NCI-H82 (cell line): ENCODE measurements at regions not wholly inside any gene's neighbourhood (a gene's known extent, or its start where the extent isn't known, plus 50 kb on each side); places are given as distances from the start of the nearest gene placed in this dataset.
"Not testable (repeated sequence)": the region's sequence is repeated elsewhere in the genome, so short reads cannot be mapped to it uniquely, and the experiment has no call there.

Source experiments
- DNase-seq: peaks from one replicate; lab custom pipeline; 2025; lab: John Stamatoyannopoulos, UW

DNA sequence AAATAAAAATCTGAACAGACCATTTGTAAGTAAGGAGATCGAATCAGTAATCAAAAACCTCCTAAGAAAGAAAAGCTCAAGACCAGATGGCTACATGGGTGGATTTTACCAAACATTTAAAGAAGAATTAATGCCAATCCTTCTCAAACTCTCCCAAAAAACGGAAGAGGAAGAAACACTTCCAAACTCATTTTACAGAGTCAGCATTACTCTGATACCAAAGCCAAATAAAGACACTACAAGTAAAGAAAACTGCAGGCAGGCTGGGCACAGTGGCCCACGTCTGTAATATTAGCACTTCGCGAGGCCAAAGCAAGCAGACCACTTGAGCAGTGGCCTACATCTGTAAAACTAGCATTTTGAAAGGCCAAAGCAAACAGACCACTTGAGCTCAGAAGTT lies 159.8 kb downstream of the DPY19L2 start:
- no peak for DNase-seq

DNA sequence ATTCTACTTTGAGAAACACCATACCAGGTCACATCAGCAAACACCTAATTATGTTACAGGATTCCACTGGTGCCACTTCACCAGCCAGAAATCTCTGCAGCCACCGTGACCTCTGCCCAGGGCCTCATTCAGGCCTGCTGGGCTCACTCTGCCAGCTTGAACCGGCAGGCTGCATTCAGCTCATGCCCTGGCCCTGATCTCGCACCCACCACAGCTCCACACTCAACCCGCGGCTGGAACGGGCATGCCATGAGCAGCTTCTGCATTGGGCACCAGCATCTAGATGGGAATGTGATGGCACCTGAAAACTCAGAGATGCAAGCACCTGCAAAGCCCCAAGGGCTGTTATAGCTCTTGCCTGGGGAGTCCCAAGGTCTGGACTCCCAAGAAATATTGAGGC lies 168.7 kb downstream of the DPY19L2 start:
- DNase-seq: no peak

DNA sequence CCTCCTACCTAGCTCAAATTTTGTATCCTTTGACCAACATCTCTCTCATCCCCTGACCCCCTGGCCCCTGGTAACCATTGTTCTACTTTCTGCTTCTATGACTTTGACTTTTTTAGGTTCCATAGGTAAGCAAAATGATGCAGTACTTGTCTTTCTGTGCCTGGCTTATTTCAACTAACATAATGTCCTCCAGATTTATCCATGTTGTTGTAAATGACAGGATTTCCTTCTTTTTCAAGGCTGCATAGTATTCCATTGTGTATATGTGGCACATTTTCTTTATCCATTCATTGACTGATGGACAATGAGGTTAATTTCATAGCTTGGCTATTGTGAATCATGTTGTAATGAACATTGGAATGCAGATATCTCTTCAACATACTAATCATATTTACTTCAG lies 170.1 kb downstream of the DPY19L2 start:
- no peak for DNase-seq

DNA sequence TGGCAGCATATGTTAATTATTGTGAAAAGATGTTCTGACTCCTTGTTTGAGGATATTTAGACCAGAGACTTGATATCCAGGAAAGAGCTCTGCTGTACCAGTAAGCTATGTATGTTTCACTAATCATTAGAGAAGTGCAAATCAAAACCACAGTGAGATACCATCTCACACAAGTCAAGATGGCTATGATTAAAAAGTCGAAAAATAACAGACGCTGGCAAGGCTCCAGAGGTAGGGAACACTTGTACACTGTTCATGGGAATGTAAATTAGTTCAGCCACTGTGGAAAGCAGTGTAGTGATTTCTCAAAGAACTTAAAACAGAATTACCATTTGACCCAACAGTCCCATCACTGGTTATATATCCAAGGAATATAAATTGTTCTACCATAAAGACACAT lies 171.6 kb downstream of the DPY19L2 start:
- no peak for DNase-seq

DNA sequence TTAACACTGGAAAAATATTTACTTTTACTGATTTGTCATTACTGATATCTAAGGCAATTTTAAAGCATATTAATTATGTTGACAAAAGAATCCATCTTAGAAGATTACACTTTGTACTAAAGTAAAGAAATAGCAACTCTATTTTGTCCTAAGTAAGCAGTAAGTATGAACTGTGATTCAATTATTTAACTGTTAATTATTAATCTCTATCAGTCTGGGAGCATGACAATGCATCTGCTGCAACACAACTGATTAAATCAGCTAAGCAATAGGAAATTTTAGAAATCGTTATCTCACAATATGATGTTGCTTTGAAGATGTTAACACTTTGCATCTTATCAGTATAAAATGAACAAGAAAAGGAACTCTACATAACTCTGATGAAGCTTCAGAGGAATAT lies 172.3 kb downstream of the DPY19L2 start:
- DNase-seq: no peak

DNA sequence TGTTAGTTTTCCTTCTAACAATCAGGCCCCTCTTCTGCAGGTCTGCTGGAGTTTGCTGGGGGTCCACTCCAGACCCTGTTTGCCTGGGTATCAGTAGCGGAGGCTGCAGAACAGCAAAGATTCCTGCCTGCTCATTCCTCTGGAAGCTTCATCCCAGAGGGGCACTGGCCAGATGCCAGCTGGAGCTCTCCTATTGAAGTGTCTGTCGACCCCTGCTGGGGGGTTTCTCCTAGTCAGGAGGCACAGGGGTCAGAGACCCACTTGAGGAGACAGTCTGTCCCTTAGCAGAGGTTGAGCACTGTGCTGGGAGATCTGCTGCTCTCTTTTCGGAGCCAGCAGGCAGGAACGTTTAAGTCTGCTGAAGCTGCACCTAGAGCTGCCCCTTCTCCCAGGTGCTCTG lies 174.9 kb downstream of the DPY19L2 start:
- DNase-seq: peak; percentile 23

DNA sequence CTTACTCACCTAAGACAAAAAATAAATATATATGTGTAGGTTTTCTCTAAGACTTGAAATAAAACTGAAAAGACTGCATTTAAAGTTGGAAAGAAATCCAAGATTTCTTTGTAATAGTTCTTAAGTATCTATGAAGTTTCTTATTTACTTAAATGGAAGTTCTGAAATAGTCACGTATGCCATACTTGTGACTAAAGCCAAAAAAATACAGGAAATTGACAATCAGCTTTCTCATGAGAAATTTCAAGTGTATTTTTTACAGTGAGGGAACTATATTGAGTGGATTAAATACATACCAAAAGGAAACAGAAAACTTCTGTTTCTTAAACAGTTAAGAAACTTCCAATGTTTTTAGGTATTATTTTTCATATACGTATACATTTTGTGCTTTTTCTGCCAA lies 188.1 kb downstream of the DPY19L2 start:
- no peak for DNase-seq

DNA sequence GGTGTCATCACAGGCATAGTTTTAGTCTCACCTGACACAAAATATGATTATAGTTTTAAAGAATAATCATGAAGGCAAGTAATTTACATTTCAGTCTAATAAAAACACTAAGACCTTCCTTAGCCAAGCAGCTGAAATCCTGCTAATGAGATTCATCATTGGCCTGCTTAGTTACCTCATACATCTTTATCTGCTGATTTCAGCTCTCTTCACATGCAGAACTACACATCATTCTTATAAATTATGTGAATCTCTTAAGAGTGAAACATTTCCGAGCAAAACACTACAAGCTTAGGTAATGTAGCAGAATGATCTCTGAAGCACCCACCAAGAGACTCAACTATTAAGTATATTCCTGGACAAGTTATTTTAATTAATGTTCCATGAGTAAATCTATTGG lies 198.1 kb downstream of the DPY19L2 start:
- DNase-seq: peak; percentile 12

DNA sequence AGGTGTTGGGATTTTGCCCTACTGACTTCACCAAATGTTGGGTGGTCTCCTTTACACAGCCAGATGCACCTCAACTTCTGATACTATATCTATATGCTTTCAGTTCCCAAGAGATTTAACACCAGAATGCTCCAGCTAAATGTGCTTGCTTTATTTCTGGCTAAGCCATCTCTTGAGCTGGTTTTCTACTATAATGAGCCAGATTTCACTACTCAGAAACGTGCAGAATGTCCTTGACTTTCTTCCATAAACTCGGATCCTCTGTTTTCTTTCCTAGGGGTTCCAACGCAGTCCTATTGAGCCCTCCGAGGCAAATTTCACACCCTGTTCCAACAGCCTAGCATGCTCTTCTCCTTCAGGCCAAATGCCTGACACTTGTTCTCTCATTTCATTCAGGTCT lies 200.3 kb downstream of the DPY19L2 start:
- no peak for DNase-seq

DNA sequence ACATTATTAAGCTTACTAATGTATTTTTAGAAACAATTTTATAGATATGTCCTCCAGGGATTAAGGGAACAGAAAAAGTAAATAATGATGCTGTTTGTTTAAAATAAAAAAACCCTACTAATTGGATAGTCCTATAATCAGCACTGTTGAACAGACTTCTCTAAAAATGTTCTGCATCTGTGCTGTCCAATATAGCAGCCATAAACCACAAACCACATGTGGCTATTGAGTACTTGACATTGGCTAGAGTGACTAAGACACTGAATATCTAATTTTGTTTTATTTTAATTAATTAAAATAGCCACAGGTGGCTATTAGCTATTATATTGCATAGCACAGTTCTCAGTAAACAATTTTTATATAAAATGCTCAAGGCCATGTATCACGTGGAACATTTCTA lies 210.4 kb downstream of the DPY19L2 start:
- DNase-seq: no peak

DNA sequence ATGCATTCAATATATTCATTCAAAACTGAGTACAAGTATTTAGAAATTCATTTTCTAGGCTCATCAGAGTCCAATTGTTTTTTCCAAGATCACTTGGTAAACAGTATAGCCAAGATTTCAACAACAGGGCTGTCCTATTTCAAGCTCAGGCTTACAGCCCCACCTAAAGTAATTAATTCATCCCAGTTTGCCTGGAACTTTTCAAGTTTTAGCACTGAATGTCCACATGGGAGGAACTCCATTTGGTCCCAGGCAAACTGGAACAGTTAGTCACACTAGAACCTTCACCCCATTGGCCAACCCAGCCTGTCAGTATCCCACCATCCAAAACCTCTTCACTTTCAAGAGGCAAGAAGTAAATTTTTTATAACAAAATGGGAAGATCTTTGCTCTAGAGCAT lies 210.9 kb downstream of the DPY19L2 start:
- no peak for DNase-seq

DNA sequence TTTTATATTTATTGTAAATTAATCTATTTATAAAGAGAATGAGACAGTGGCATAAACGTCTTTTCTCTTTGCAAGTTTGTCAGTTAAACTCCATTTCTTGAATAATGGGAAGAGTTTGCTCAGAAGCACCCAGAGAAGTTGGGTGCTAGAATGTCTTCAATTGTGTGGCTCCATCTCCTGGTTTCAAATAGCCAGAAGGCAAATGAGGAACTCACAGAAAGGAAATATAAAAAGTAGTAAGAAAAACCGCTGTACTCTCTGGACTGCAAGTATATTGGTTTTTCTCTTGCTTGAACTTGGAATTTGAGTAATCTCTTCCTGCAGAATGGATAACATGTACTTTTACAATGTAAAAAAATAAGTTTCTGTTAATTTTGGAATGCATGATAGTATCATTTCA lies 217.5 kb downstream of the DPY19L2 start:
- no peak for DNase-seq

DNA sequence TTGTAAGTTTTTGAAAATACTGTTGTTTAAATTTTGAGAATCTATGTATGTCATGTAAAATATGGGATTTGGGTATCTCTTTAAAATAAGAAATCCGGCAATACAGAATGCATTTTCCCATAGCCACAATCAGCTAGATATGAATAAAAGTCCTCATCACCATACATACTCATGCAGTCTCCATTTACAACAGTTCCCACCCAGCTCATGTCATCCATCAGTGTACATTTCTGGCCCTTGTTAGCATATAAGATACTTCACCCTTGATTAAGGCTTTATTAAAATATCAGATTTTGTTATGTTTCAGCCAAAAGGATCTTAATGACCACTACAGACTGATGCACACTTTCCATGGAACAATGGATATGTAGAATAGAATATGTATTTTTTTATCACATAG lies 218.0 kb downstream of the DPY19L2 start:
- no peak for DNase-seq

DNA sequence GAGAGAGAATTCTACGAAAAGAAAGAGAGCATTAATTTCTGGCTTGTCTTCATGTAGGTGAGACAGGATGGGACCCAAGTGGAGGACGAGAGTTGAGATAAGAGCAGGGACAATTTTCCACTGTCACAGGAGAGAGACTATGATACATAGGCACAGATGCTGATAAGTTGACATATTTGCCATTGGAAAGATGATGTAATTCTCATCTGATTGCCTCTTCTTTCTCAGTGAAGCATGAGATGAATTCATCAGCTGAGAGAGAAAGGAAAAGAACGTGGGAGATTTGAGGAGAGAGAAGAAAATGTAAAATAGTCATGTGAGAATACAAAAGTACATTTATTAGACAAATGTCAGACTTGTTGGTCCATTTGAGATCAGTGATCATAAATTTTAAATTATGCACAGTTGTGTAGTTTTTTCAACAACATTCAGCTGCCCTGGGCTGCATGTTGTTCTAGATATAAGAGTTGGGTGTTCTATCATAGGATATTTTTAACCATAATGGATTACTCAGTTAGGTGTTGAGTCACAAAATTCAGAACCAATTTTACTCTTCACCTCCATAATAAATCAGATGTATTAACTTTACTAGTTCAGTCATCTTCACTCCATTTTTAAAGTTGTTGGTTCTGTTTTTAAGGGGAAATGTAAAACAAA lies 222.9 kb downstream of the DPY19L2 start:
- DNase-seq: no peak

DNA sequence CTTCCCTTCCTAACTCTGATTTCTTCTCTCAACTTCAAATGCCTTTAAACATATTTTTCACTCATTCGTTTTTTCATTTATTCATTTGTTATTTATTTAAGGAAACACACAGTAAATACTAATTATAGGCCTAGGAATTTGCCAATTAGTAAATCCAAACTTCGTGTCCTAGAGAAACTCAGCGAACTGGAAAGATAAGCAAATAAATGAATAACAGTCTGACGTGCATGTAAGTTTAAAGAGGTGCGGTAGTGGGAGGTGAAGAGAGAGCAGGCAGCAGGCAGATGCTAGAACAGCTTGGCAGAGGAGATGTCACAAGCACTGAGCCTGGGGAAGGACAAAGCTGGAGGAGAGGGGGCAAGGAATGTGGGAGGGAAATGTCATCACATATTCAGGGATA lies 228.2 kb downstream of the DPY19L2 start:
- no peak for DNase-seq

DNA sequence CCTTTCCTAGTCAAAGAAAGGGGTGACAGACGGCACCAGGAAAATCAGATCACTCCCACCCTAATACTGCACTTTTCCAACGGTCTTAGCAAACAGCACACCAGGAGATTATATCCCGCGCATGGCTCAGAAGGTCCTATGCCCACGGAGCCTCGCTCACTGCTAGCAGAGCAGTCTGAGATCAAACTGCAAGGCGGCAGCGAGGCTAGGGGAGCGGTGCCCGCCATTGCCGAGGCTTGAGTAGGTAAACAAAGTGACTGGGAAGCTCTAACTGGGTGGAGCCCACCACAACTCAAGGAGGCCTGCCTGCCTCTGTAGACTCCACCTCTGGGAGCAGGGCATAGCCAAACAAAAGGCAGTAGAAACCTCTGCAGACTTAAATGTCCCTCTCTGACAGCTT lies 233.9 kb downstream of the DPY19L2 start:
- not testable (repeated sequence) for DNase-seq

DNA sequence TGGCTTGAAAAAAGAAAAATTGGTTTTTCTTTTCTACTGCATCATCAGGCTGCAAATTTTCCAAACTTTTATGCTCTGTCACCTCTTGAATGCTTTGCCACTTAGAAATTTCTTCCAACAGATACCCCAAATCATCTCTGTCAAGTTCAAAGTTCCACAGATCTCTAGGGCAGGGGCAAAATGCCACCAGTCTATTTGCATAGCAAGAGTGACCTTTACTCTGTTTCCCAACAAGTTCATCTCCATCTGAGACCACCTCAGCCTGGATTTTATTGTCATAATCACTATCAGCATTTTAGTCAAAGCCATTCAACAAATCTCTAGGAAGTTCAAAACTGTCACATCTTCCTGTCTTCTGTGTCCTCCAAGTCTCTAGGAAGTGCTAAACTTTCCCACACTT lies 240.3 kb downstream of the DPY19L2 start:
- not testable (repeated sequence) for DNase-seq

DNA sequence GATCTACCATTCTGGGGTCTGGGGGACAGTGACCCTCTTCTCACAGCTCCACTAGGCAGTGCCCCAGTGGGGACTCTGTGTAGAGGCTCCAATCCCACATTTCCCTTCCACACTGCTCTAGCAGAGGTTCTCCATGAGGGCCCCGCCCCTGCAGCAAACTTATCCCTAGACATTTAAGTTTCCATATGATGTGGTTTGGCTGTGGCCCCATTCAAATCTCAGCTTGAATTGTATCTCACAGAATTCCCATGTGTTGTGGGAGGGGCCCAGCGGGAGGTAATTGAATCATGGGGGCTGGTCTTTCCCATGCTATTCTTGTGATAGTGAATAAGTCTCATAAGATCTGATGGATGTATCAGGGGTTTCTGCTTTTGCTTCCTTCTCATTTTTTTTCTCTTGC lies 241.3 kb downstream of the DPY19L2 start:
- DNase-seq: not testable (repeated sequence)

DNA sequence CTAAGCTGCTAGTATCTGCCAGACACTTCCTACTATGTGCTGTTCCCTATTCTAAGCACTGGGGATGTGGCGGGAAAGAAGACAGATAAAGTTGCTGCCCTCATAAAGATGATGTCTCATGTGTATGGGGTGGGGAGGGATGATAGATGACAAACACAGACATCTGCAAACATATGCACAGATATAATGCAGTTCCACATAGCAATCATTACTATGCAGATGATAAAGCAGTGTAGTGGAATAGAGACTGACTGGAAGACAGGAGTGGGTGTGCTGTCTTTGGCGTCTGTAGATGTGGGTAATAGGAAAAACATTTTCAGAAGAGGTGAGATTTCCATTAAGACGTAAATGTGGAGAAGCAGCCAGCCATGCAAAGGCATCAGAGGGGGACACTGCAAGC lies 243.6 kb downstream of the DPY19L2 start:
- no peak for DNase-seq

DNA sequence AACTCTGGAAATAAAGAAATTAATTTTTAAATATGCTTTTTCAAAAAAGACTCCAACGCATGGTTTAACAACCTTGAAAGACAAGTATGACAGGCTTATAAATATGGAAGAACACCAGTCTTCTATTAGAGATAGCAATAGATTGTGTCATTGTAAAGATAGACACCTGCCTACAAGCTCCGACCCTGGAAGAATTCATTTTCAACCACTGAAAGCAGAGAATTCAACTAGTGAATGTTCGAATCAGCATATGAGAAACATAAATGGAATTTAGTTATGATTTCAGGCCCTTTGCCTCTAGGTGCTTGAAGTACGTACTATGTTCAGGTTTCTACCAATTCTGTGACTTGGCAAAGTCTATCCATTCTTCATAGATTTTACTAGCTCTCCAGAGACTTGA lies 244.5 kb downstream of the DPY19L2 start:
- no peak for DNase-seq

DNA sequence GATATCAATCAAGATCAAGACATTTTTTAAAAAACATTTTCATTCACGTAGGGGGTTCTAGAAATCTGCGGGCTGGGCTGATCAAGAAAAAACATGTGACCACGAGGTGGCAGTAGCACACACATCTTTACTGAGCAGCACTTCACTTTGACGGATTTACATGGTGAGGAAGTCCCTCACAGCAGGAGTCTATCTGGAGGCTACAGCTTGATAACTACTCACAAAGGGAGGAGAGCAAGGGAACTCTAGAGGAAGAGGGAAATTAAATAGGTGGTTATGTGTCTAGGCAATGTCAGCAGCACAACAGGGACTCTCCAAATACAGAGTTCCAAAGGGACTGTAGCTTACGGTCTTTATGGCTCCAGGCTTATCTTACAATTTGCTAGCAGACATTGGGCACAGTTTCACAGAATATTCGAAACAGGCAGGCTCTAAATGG lies 248.1 kb downstream of the DPY19L2 start:
- DNase-seq: peak; percentile 83

DNA sequence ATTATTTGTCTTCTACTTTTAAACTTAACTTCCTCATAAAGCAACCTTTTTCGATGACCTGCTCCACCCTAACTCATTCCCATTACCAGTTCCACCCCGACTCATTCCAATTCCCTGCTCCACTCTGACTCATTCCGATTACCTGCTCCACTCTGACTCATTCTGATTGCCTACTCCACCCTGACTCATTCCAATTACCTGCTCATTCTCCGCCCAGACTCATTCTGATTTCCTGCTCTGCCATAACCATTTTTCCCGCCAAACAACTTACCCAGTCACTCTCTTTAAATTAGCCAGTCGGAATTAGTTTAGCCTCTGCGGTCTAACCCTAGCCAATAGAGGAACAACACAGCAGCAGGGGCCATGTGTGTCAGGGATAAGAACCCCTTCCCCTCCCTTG lies 249.1 kb downstream of the DPY19L2 start:
- no peak for DNase-seq

DNA sequence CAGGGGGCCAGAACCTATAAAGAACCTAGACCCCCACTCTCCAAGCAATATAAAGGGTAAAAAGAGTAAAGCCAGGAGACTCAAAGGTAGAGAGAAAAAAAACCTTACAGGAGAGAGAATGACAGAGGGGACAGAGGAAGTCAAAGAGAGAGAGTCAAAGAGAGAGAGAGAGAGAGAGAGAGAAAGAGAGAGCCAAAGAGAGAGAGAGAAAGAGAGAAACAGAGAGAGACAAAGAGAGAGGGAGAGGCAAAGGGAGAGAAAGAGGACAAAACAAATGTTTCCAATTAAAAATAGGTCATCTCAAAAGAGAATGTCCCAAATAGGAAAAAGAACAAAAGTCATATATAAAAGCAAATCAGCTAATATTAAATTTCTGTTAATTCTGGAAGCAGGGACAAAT lies 251.5 kb downstream of the DPY19L2 start:
- no peak for DNase-seq

DNA sequence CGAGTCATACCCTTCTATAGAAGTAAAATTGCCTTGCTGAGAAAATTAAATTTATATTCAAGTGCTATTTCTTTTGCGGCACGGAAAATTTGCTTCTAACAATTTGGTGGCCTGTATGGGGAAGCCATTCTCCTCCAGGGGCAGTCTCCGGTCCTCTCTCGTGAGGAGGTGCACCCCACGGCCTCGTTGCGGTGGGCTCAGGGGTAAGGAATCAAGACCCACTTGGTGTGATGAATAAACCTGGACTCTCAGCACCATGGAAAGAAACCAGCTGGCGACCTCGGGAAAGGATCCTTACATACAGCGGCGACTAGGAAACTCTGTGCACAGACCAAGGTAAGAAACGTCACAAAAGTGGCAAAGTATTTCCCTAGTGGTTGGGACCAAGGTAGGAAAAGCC lies 252.9 kb downstream of the DPY19L2 start:
- DNase-seq: no peak

DNA sequence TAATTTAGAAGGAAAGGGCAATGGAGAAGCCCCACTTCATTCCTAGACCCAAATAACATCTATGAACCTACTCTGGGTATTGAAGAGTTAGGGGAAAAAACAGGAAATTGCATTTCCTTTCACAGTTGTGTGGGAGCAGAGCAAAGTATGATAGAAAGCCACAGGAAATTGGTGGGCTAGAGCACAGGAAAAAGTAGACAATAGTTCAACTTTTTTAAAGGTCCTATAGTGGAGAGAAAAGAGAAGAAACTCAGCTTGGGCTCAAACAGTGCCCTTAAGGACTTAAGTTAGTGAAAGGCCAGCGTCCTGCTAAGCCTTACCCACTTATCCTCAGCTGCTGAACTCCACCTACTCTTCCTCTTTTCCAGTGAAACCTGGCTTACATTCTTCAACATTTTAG lies 258.1 kb downstream of the DPY19L2 start:
- DNase-seq: no peak
